Common myeloid progenitor, CD34-positive (primary cell): ENCODE measurements at regions not wholly inside any gene's neighbourhood (a gene's known extent, or its start where the extent isn't known, plus 50 kb on each side); places are given as distances from the start of the nearest gene placed in this dataset.

ENCODE experiments used
- CTCF ChIA-PET: fragments of 350-600 bp; sonication (Branson Sonifier 250); formaldehyde crosslinking; loops from one replicate; lab custom pipeline; 2021; ENCODE audit warnings: antibody characterized with exemption; lab: Charles Lee
- POLR2A ChIA-PET: fragments of 350-600 bp; sonication (Branson Sonifier 250); formaldehyde crosslinking; loops from one replicate; lab custom pipeline; 2021; ENCODE audit warnings: antibody characterized with exemption; lab: Charles Lee
- DNase-seq, 3 donors: peaks; one replicate each; pipeline versions ENCODE4 v3.0.0 to v3.0.0-alpha.2; 2013
- H3K27ac ChIP-seq, 2 experiments: 1 replicate in 1 of 2; 2 replicates in 1 of 2; pipeline ENCODE4 v1.7.0; 2013; ENCODE audit warnings: inconsistent platforms in 2 of 2, low read length in 2 of 2, mild to moderate bottlenecking in 2 of 2, low read depth in 1 of 2, moderate library complexity in 1 of 2; ENCODE audit not compliant: severe bottlenecking in 2 of 2, insufficient read depth in 1 of 2, poor library complexity in 1 of 2
- H3K27me3 ChIP-seq, 5 experiments: replicated peaks in 2 of 5; 1 replicate in 3 of 5; 2 replicates in 2 of 5; pipeline versions ENCODE4 v1.6.1 to v1.7.0; 2013; ENCODE audit warnings: low read length in 4 of 5, mild to moderate bottlenecking in 2 of 5, moderate library complexity in 2 of 5, inconsistent platforms in 1 of 5; ENCODE audit not compliant: insufficient read depth in 5 of 5, control insufficient read depth in 4 of 5
- H3K36me3 ChIP-seq, 4 experiments: 1 replicate in 2 of 4; 2 replicates in 2 of 4; pipeline versions ENCODE4 v1.6.1 to v1.7.0; 2013; ENCODE audit warnings: low read length in 3 of 4, control low read depth in 1 of 4, mild to moderate bottlenecking in 1 of 4; ENCODE audit not compliant: control insufficient read depth in 4 of 4, insufficient read depth in 4 of 4
- H3K4me1 ChIP-seq, 4 experiments: 1 replicate in 3 of 4; 2 replicates in 1 of 4; pipeline versions ENCODE4 v1.6.1 to v1.7.1; 2013; ENCODE audit warnings: low read length in 3 of 4, mild to moderate bottlenecking in 3 of 4, control low read depth in 1 of 4, inconsistent platforms in 1 of 4, moderate library complexity in 1 of 4; ENCODE audit not compliant: control insufficient read depth in 4 of 4, insufficient read depth in 4 of 4; ENCODE audit errors: control extremely low read depth in 1 of 4
- H3K4me3 ChIP-seq, 7 experiments: 1 replicate in 4 of 7; 2 replicates in 3 of 7; pipeline versions ENCODE4 v1.5.1 to v1.7.0; 2013; ENCODE audit warnings: mild to moderate bottlenecking in 7 of 7, low read length in 6 of 7, moderate library complexity in 6 of 7, inconsistent platforms in 2 of 7, low read depth in 2 of 7, control low read depth in 1 of 7; ENCODE audit not compliant: insufficient read depth in 4 of 7, control insufficient read depth in 1 of 7; ENCODE audit errors: extremely low read depth in 1 of 7
- H3K9me3 ChIP-seq, 5 experiments: 1 replicate in 4 of 5; 2 replicates in 1 of 5; pipeline versions ENCODE4 v1.6.1 to v1.7.1; 2013; ENCODE audit warnings: low read length in 4 of 5, mild to moderate bottlenecking in 2 of 5, inconsistent platforms in 1 of 5, low read depth in 1 of 5, moderate library complexity in 1 of 5; ENCODE audit not compliant: control insufficient read depth in 4 of 5, insufficient read depth in 2 of 5; ENCODE audit errors: control extremely low read depth in 1 of 5
- WGBS: methylation state at CpG from one replicate; pipeline ENCODE4 v1.1.5; 2013; ENCODE audit not compliant: insufficient coverage; 5-methylcytosine and 5-hydroxymethylcytosine counted together

DNA sequence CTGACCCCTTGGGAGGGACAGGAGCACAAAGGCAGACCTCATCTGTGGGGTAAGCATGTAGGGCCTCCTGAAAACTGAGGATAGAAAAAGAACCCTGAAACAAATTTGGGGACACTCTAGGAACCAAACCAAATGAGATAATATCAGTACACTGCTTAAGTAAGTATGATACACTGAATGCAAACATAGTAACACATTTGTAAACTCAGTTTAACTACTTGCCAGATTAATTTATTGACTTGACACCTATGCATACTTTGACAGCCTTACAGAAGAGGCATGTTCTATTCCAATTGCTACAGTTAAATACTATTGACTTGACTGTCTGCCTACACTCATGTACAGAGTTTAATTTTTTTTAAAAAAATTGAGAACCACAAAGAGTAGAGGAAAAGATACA is 1070.8 kb upstream of the SEMA6A start:
- Histone ChIP-seq H3K27ac (no peak overlapping the region), H3K4me3 (no peak overlapping the region), H3K36me3 (no peaks in the 10 kb centered on the region), H3K4me1 (no peaks in the 10 kb centered on the region), H3K9me3 (no peaks in the 10 kb centered on the region), H3K27me3 (no peaks in the 10 kb centered on the region)
- ChIA-PET CTCF (no interaction called here), POLR2A (no interaction called here)
- DNase-seq, result no peak

DNA sequence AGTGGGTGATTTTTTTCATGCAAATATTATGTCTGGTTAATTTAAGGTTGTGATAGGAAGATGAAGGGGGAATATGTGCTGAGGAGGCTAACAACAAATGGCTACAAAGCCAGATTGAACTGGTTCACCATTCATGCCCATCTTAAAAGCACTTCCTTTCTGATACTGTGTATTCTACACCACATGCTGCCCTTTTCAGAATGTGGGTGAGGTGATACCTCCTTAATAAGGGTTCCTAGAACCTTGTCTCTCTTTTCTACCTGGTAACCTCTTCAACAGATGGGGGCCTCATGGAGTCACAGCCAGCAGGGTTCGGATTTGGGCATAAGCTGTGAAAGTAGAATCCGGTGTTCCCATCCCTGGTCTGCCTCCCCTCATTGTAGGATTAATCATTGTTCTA is 1064.0 kb upstream of the SEMA6A start:
- Histone ChIP-seq H3K27ac (no peak overlapping the region), H3K4me3 (no peak overlapping the region), H3K36me3 (no peaks in the 10 kb centered on the region), H3K27me3 (no peaks in the 10 kb centered on the region), H3K9me3 (no peaks in the 10 kb centered on the region), H3K4me1 (no peaks in the 10 kb centered on the region)
- ChIA-PET POLR2A (interaction anchor here (0.5 kb wide), 1 partner anchor 484 kb away, joined by 3 read pairs; no protein-coding TSS in a partner anchor), CTCF (interaction anchor here (1.0 kb wide), 1 partner anchor 27 kb away, joined by 3 read pairs; no protein-coding TSS in a partner anchor)
- no peak for DNase-seq
- WGBS, result 60% methylated on average over 1 of the region's 2 CpGs

DNA sequence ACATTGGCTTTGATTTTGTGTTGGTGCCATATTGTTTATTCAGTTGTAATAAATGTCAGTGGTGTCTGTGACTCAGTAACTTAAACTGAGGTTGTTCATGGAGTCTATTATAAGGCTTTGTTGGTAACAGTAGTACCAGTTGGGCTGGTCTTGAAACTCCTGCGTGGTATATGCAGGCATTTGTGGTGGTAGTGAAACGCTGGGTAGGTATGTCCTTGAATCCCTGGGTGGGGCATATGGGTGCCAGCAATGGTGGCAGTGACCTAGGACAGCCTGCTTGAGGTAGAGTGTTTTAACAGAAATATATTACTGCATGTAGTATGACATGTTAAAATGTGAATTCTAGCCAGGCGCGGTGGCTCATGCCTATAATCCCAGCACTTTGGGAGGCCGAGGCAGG is 1058.5 kb upstream of the SEMA6A start:
- WGBS, result 100% methylated on average over 4 of the region's 5 CpGs
- no peaks in the 10 kb centered on the region for H3K27me3 ChIP-seq
- H3K4me1 ChIP-seq, result no peaks in the 10 kb centered on the region
- H3K36me3 ChIP-seq, result no peaks in the 10 kb centered on the region
- DNase-seq, result no peak
- ChIA-PET POLR2A (no interaction called here), CTCF (no interaction called here)
- no peak overlapping the region for H3K27ac ChIP-seq
- H3K4me3 ChIP-seq, result no peak overlapping the region
- peaks cover 0 to 6% (median 0%) of the 10 kb centered on the region in 5 experiments for H3K9me3 ChIP-seq

DNA sequence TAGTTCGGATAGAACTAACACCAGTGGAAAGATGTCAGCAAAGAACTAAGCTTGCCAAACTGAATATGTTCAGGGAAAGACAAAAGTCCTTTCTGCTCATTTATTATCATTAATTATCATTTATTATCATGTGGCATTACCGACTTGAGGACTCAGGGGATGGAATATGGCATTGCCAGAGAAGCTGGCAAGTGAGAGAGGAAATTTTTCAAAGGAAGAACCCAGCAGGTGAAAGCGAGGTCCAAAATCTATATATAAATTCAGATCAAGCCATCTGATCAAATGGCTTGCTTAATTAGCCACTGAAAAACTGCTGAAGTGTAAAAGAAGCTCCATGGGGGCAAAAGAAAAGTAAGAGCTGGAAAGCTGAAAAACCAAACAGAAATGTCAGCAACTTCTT is 1049.6 kb upstream of the SEMA6A start:
- H3K27me3 ChIP-seq, result no peaks in the 10 kb centered on the region
- no CpG with 5 or more reads among the region's 3 CpGs for WGBS
- POLR2A ChIA-PET, result no interaction called here
- no peak overlapping the region for H3K4me3 ChIP-seq
- H3K9me3 ChIP-seq, result no peaks in the 10 kb centered on the region
- CTCF ChIA-PET, result no interaction called here
- H3K4me1 ChIP-seq, result no peaks in the 10 kb centered on the region
- H3K27ac ChIP-seq, result no peak overlapping the region
- H3K36me3 ChIP-seq, result no peaks in the 10 kb centered on the region
- no peak for DNase-seq

DNA sequence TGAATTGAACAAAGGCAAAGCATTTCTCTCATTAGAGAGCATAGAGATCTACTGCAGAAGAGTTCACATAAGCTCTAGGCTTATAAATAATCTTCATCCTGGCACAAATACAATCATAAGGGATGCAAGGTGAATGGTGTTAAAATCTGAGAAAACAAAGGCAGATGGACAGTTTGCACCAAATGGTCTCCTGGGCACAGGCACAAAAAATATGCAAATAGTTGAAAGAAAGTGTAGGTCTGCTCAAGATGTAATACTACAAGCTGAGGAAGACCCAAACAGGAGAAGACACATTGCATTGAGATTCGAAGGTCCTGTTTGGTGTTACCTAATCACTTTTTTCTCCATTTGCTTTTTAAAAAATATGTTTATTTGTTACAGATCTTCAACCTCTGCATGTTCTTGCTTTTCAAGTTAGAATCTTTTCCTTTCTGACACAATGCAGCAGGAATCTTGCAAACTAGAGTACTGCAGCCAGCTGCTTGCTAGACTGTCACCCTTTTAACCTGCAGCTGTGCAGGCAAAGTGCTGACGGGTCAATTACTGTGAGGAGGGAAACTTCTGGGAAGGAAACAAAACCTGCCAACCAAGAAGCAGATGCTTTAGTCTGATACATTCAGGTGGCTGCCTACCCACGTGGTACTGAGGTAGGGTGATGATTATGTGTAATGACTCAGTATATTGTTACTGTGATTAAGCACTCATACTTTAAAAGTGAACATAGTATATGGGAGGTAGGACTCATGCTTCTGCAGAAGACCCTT is 1048.6 kb upstream of the SEMA6A start:
- no peaks in the 10 kb centered on the region for H3K36me3 ChIP-seq
- DNase-seq, result peak in 2 of 3 donors; percentile 11 to 37
- no peaks in the 10 kb centered on the region for H3K9me3 ChIP-seq
- H3K4me3 ChIP-seq, result no peak overlapping the region
- no peaks in the 10 kb centered on the region for H3K4me1 ChIP-seq
- ChIA-PET CTCF (no interaction called here), POLR2A (no interaction called here)
- WGBS, result 17% methylated on average over 1 of the region's 3 CpGs
- no peaks in the 10 kb centered on the region for H3K27me3 ChIP-seq
- H3K27ac ChIP-seq, result no peak overlapping the region

DNA sequence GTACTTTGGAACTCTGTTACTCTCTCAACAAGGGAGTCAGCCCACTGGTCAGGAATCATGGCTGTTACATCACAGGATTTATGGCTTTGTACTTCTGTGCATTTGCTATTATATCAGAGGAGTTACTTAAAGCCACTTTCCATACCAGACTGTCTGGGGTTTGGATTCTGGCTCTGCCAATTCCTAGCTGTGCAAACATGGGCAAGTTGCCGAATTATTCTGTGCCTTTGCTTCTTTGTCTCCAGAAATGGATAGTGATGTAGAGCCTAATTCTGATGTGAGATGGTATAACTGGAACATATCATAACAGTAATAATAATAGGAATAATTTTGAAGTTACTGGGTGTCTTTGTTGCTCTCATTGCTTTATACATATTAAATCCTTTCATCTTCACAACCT is 1047.3 kb upstream of the SEMA6A start:
- no peak overlapping the region for H3K27ac ChIP-seq
- POLR2A ChIA-PET, result no interaction called here
- no peaks in the 10 kb centered on the region for H3K36me3 ChIP-seq
- CTCF ChIA-PET, result no interaction called here
- DNase-seq, result no peak
- no peak overlapping the region for H3K4me3 ChIP-seq
- H3K9me3 ChIP-seq, result no peaks in the 10 kb centered on the region
- H3K4me1 ChIP-seq, result no peaks in the 10 kb centered on the region
- WGBS, result no CpG with 5 or more reads among the region's 1 CpG
- no peaks in the 10 kb centered on the region for H3K27me3 ChIP-seq

DNA sequence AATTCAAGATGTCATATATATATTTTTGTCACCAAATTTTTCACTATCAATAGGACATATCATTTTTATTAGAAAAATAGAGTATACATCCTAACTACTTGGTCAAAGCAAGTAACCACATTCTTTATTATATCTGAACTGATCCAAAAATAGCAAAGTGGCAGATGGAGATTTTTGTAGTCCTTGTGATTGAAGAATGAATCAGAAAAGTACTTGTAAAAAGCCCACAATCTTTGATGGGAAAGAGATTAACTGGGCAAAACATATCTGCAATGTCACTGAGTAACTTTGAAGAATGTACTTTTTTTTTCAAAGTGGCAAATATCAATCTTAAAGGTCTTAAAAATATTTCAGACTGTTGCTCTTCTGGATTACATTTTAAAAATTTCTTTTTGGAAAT is 1040.6 kb upstream of the SEMA6A start:
- Histone ChIP-seq H3K27me3 (no peaks in the 10 kb centered on the region), H3K4me3 (no peak overlapping the region), H3K27ac (no peak overlapping the region), H3K9me3 (no peaks in the 10 kb centered on the region), H3K36me3 (no peaks in the 10 kb centered on the region), H3K4me1 (no peaks in the 10 kb centered on the region)
- ChIA-PET CTCF (no interaction called here), POLR2A (no interaction called here)
- no peak for DNase-seq
